GM21515 (cell line): ENCODE measurements at regions not wholly inside any gene's neighbourhood (a gene's known extent, or its start where the extent isn't known, plus 50 kb on each side); places are given as distances from the start of the nearest gene placed in this dataset.

Source experiments
- ATAC-seq: cut with Tn5 transposase; IDR thresholded peaks from one replicate; pipeline ENCODE4 v1.9.1; 2021; ENCODE audit not compliant: unreplicated experiment

DNA sequence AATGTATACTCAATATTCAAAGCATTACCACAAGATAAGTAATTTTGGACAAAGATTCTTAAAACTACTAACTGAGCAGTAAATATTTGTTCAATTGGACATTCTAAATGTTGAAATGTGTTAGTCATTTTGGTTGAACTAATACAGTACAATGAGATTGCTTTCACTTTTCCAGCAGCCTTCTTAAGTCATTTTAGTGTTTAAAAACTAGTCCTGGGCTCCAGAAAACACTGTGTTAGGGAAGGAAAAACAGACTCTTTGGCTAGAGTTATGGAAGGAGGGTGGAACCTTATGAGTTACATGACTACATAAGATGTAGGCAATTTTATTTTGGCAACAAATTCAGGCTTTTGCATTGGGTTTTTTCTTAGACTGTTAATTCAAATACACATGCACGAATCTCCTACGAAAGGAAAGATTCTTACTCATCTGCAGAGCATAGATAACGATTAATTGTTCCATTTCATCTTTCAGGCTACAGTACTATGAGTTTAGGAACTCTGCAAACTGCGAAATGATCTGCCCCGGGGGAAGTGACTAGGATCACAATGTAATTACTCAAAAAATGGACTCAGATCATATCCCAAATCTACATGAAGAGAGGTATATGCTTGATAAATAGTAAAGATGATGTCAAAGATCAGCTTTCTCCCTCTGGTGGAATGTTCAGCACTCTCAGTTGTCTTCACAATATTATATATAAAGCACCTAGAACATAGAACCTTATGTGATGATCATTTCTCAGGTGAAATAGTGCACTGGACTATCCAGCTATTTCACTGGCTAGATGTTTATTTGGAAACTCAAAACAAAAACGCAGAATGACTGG, 492.8 kb upstream of the MDFIC2 start:
- ATAC-seq = no peak

DNA sequence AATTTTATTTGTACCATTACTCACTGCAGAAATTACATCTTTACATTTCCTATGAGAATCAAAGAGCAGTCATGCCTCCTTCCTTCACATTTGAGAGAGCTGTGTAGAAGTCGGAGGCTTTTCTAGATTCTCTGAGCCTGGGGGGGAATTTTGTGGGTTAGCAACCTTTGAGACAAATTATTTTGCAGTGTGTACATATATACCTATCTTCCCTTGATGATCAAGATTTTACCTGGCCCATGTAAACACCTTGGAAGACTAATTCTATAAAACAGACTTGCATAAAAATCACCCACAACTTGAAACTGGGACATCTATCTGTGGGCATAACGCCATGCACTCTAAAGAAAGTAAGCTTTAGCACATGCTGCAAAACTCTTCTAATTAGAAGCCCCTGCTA, 491.5 kb upstream of the MDFIC2 start:
- ATAC-seq = no peak

DNA sequence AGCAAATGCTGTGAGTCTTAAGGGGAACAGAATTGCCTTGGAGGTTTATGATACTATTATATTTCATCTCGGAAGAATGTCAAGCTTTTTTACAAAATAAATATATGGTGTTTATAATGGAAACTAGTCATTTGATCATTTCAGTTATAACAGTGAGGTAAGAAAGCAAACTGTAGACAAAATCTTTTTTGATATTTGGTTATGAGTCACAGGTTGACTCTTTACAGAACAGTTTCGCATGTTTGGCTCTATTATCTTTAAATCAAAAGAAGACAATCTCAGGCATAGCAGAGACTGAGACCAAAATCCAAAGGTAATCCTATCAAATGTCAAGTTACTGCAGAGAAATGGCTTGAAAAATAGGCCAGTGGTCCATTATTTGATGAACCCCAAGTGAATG, 490.9 kb upstream of the MDFIC2 start:
- ATAC-seq = no peak

DNA sequence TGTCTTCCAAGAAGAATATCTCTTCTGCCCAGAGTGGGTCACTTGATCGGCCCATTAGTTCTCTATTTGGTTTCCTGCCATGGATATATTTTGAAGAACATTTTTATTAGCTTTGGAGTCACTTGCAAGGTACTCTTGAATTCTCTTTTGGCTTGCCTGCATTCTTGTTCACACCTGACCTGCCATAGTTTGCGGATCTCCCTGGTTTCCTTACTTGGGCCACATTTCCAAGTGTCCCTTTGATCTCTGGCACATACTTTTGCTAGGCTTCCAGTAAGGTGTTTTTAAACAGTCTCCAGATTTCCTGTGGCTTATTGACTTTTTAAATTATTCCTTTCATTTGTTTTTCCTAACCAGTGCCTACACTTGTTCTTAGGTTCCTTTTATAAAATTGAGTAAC, 488.5 kb upstream of the MDFIC2 start:
- ATAC-seq = no peak

DNA sequence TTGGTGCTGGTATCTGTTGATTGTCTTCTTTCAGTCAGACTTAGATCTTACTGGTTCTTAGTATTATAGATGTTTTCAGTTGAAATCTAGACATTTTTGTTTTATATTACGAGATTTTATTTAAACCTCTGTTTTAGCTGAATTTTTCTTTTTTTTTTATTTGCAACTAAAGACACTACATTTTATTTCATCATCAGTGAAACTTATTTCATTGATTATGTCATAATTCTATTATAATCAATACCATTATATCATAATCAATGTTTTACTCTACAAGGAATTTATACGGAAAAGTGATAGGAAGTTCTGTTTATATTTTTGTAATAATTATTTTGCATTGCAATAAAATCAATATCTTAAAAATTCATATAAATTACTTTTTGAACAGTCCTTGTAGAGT, 477.4 kb upstream of the MDFIC2 start:
- ATAC-seq = no peak

DNA sequence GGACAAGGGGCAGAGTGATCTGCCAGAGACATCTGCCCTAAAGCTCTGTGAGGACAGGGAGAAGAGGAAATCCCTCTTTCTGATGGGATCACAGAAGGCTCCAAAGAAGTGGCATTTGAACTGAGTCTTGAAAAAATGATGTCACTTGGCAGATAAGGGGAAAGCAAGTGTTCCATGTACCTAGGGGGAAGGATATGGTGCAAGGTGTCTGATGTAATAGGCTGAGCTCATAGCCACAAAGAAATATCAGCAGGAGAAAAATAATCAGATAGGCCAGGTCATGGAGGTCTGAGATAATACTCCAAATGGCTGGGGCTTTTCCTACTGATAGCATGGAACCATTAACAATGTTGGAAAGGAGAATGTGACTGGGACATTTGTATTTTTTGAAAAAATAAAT, 468.4 kb upstream of the MDFIC2 start:
- ATAC-seq = no peak

DNA sequence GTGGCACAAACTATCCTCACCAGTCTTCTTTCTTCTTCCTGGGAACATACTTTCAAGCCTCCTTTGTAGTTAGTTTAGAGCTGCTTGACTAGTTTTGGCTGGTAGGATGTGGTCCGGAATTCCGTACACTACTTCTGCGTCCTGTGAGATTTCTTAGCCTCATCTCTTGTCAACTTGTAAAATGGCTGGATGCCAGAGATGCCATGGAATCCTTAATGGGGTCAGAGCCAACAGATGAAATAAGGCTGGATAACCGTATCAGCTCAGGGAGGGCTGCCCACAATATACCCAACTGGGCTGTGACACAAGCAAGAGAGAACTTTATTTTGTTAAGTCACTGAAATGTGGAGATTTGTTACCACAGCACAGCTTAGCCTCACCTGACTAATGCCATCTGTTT, 466.9 kb upstream of the MDFIC2 start:
- ATAC-seq = no peak

DNA sequence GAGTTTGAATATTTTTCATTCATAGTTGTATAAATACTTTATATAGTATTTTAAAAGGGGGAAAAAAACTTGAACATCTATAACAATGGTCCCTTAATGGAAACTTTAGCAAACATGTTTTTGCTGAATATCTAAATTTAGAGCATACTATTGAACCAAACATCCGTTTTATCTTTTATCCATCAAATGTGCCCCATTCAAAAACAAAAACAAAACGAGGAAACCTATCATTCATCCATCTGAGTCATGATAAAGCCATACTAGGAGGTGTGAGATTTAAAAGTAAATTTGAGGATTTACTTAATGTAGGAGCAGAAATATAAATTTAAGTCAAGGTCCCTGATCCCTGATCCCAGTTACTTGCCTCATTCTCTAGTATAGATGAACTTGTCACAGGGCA, 463.6 kb upstream of the MDFIC2 start:
- no peak for ATAC-seq

DNA sequence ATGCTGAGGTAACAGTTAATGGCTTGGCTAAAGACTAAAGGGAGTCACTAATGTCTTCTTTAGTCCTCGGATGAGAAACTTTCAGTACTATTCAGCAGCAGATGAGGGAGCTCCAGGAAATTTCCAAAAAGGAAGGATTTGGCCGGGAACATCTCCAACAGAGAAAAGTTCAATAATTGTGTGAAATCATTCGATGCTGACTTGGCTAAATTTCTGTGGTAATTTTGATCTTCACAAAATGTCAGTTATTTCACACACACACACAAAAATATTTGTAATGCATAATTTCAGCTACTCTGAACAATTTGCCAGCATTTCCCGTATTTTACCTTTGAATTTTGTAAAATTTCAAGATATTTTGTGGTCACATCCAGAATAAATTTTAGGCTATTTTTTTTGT, 462.8 kb upstream of the MDFIC2 start:
- no peak for ATAC-seq

DNA sequence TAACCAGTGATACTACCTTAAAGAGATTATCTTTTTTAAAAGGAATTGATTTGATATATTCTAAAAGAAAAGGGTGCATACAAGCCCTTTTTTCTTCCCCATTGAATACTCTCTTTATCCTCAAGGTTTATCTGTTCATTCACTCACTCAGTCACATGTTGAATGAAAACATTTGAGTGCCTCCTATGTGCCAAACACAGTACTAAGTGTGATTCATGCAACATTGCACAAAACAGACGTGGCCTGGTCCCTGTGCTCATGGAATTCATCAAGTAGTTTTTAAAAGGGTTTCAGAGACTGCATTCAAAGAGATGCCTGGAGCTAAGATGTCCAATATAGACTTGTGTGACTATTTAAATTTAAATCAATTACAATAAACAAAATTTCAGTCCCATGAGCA, 462.2 kb upstream of the MDFIC2 start:
- ATAC-seq = no peak

DNA sequence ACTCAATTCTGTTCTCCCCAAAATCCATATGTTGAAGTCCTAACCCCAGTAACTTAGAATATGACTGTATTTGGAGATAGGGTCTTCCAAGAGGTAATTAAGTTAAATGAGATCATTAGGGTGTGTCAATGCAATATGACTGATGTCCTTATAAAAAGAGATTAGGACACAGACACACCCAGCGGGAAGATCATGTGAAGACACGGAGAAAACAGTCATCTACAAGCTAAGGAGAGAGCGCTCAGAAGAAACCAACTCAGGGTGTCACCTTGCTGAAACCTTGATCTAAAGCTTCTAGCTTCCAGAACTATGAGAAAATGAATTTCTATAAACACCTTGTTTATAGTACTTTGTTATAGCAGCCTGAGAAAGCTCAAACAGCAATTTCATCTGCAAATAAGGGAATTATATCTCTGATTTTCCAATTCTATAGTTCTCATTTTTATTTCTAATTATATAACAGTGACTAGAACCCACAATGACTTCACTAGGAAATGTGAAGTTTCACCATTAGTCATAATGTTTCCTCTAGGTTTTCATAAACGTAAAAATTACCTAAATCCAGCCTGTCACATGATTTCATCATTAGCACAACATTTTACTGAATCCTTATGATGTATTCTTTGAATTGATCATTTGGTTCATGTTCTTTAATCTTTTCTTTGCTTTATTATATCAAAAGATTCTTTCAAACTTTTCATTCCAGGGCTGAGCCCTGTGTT, 459.1 kb upstream of the MDFIC2 start:
- ATAC-seq = no peak

DNA sequence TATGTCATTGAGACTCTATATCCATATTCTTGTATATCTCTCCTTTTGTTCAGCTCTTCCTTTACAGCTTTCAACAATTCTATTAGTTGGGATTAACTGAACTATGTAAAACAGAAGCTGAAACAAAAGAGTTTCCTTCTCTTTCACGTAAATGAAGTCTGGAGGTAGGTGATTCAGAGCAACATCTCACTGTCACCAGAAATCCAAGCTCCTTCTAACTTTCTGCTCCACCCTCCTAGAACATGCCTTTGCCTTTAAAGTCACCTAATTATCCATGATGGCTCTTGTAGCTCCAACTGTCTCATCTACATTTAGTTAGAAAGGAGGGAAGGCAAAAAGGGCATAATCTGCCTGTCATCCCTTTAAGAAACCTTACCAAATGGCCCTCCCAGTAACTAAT, 458.2 kb upstream of the MDFIC2 start:
- no peak for ATAC-seq

DNA sequence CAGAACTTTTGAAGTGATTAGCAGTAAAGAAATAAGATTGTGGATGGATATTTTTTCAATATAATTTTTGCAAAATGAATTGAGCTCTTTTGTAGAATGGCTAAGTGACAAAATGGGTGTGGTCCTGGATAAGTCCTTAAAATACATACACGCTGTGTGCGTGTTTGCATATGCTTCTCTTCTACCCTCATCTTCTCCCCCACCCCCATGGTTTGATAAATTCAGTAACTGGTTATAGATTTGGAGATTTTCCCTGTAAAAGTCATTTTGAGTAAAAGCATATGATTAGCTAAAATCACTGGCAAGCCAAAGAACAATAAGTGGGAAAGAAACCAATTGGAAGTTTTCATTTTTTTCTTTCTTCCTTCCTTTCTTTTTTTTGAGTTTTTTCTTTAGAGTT, 453.9 kb upstream of the MDFIC2 start:
- no peak for ATAC-seq

DNA sequence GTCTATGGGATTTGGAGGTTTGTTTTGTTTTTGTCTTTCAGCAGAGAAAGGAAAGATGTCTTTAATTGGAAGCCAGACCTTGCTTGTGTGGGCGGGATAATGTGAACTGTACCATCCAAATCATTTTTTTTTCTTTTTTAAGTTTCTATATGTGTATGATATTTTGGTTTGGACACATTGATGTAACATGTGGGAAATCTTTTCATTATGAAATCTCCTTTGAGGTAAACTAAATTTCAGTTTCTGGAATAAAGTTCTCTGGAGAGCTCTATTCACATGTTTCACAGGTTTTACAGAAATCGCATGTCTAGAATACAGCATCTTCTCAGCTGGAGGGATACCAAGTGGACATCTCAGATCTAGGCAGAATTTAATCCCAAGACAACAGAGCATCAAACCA, 451.5 kb upstream of the MDFIC2 start:
- no peak for ATAC-seq

DNA sequence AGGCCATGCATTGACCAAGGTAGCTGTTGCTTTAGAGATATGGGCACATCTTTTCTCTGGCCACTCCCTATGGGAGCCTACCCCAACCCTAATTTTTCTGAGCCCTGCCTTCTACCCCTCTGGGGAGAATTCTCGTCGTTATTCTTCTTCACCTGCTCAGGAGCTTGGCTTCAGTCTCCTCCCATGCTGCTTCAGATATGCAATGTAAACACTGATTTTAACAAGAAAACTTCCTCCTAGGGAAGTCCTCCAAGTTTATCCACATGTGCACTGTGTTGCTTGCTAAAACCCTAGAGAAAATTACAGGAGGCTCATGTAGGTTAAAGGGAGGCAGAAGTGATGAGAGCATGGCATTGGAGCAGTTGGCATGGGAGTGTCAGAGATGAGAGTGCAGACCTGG, 445.2 kb upstream of the MDFIC2 start:
- no peak for ATAC-seq

DNA sequence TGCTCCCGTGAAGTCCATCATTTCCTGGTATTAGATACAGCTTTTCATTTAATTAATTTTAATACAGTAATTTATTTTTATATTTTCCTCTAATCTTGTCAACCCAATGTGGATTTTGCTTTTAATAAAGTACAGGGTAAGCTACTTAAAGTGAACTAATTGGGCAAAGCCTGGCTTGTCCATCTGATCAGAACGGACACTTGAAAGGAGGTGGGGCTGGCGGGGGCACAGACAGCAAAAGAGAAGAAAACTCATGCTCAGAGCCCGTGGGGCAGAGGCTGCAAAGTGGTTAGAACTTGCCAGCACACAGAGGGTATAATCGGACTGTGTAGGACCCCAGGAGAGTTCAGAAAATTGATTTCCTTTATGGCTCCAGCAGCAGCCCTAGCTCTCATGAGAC, 443.1 kb upstream of the MDFIC2 start:
- ATAC-seq = no peak

DNA sequence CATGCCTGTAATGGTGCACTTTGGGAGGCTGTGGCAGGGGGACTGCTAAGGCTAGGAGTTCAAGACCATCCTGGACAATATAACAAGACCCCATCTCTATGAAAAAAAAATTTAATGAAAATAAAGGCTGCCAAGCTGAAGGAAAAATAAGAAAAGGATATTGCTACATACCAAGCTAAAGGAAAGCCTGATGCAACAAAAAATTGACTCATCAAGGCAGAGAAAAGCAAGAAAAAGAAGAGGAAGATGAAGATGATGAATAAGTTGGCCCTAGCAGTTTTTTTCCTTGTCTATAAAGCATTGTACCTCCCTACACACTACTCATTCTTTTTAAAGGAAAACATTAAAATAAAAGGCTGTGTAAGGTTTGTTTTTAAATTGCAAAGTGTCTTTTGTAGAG, 441.9 kb upstream of the MDFIC2 start:
- ATAC-seq = no peak

DNA sequence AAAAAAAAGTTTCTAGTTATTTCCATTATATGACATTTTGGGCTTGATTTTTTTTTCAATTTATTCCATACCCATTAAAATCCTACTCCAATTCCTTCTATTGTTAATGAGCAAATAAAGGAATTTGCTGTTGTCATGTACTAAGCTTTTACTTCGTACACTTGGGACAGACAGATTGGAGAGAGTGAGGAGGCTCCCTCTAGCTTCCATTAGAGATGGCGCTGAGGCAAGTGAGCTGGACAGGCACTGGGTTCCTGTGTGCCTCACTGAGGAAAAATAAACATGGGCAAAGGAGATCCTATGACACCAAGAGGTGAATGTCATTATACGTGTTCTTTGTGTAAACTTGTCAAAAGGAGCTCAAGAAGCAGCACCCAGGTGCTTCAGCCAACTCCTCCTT, 441.1 kb upstream of the MDFIC2 start:
- ATAC-seq = no peak

DNA sequence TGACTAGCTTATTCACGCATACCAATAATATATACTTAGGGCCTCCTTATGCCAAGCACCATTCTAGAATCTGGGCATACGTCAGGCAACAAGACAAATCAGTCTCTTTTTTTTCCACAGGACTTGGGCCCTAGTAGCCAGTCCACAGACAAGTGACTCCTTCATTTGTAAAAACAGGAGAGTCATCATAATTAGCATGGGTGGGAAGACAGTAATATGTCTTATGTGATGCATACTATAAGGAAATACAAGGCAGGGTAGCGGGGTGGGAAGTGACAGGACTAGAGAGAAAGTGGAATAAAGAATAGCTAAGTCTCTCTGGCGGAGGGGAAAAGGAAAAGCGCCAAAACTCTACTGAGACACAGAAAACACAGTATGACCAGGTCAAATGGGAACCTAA, 439.6 kb upstream of the MDFIC2 start:
- no peak for ATAC-seq

DNA sequence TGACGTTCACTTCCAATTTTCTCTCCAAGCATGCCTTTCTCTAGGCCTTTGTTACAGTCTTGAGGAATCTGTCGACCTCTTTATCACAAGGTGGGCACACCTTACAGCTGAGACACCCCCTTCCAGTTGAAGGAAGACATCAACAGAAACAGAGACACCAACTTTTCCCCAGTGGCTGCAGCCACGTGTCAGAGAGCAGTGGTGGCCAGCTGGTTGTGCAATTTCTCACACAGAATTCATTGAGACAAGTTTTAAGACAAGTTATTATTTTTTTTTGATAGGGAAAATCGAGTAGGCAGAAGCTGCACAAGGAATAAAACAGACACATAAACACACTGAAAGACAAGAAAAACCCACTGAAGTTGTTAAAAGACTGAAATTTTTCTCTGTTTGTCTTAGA, 436.7 kb upstream of the MDFIC2 start:
- ATAC-seq = no peak

DNA sequence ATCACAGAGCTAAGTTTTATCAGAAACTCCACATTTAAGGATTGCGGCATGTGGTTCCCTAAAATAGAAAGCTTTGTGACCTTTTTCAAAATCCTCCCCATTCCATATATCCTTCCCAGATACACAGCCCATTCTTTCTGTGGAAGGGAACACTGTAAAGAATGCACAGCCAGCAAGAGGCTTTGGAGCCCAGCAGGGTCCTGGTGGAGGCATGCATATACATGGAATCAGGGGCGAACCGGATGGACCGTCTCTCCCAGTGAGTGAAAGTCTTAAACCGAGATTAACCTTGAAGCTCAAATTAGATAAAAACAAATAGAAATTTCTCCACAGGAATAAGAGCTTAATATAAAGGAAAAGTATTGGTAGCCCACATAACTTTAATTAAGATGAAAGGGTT, 436.2 kb upstream of the MDFIC2 start:
- ATAC-seq = no peak

DNA sequence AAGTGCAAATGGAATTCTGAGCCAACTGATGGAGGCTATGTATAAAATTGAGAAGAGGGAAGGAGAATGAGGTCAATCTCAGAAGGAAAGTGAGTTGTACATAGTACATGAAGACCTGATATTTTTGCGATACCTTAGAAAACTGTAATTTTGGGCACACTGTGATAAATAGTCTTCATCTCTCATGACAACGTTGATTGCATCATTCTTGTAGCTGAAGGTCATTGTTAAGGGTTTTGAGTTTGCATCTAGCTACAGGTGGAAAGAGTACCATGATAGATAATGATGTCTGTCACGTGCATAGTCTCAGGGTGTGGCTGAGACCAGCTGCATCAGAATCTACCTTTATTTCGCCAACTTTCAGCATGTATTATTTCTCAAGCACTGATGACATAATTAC, 435.4 kb upstream of the MDFIC2 start:
- no peak for ATAC-seq

DNA sequence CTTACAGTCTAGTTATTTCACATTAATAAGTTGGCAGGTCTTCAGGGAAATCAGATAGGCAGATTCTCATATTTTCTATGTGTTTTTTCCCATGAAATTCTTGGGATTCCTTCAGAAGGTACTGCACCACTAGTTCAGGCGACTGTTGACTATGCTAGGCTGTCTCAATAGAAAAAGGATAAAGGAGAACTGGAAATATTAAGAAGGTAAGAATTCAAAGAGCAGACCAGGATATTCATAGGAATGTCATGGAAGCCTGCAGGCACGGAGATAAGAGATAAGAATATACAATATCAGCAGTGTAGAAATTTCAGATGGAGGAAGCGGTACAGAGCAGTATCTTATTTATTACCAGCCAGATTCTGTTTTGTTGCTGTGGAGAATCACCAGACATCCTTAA, 432.1 kb upstream of the MDFIC2 start:
- no peak for ATAC-seq
